ENCODE measurements at regions not wholly inside any gene's neighbourhood (a gene's known extent, or its start where the extent isn't known, plus 50 kb on each side); places are given as distances from the start of the nearest gene placed in this dataset.
"Not testable (repeated sequence)": the region's sequence is repeated elsewhere in the genome, so short reads cannot be mapped to it uniquely, and the experiment has no call there.

GRCh38 chr10:78231327-78231726 is 197.7 kb downstream of the RPS24 start:
- no TSS peak for BruUV-seq (replicated peaks)
- Mint-ChIP-seq H3K4me3 (ENCODE audit: low read depth, unreplicated experiment) (no peak overlapping the region), H3K36me3 (ENCODE audit: insufficient read depth, unreplicated experiment) (no peaks in the 10 kb centered on the region), H3K9me3 (ENCODE audit: low read depth, unreplicated experiment) (no peaks in the 10 kb centered on the region), H3K4me1 (ENCODE audit: low read depth, unreplicated experiment) (no peaks in the 10 kb centered on the region), H3K27me3 (ENCODE audit: unreplicated experiment) (peaks cover 98% of the 10 kb centered on the region), H3K27ac (ENCODE audit: unreplicated experiment) (no peak overlapping the region)
- TF ChIP-seq CTCF (IDR thresholded peaks at IDR 0.05; ENCODE audit: unreplicated experiment), result no peak
- CTCF ChIA-PET, result interaction anchor here (0.6 kb wide), 1 partner anchor 971 kb away, joined by 3 read pairs; no protein-coding TSS in a partner anchor
- DNase-seq, result no peak
- intact Hi-C loops (cut with micrococcal nuclease; ENCODE audit: unreplicated experiment), result no loop called here

GRCh38 chr10:78231939-78232338 is 198.3 kb downstream of the RPS24 start:
- Mint-ChIP-seq H3K27me3 (ENCODE audit: unreplicated experiment) (peaks cover 98% of the 10 kb centered on the region), H3K4me3 (ENCODE audit: low read depth, unreplicated experiment) (no peak overlapping the region), H3K36me3 (ENCODE audit: insufficient read depth, unreplicated experiment) (no peaks in the 10 kb centered on the region), H3K4me1 (ENCODE audit: low read depth, unreplicated experiment) (no peaks in the 10 kb centered on the region), H3K9me3 (ENCODE audit: low read depth, unreplicated experiment) (no peaks in the 10 kb centered on the region), H3K27ac (ENCODE audit: unreplicated experiment) (no peak overlapping the region)
- CTCF ChIA-PET, result interaction anchor here (0.6 to 0.7 kb wide), 2 partner anchors 10 to 23 kb away, joined by 3 read pairs; no protein-coding TSS in a partner anchor
- BruUV-seq (replicated peaks), result no TSS peak
- peak; percentile 12 for TF ChIP-seq CTCF (IDR thresholded peaks at IDR 0.05; ENCODE audit: unreplicated experiment)
- intact Hi-C loops (cut with micrococcal nuclease; ENCODE audit: unreplicated experiment), result no loop called here
- peak; percentile 18 for DNase-seq

GRCh38 chr10:78236416-78237015 is 202.9 kb downstream of the RPS24 start:
- no peak for TF ChIP-seq CTCF (IDR thresholded peaks at IDR 0.05; ENCODE audit: unreplicated experiment)
- no TSS peak for BruUV-seq (replicated peaks)
- Mint-ChIP-seq H3K27me3 (ENCODE audit: unreplicated experiment) (peaks cover 97% of the 10 kb centered on the region), H3K4me1 (ENCODE audit: low read depth, unreplicated experiment) (no peaks in the 10 kb centered on the region), H3K36me3 (ENCODE audit: insufficient read depth, unreplicated experiment) (no peaks in the 10 kb centered on the region), H3K9me3 (ENCODE audit: low read depth, unreplicated experiment) (peaks cover 4% of the 10 kb centered on the region), H3K4me3 (ENCODE audit: low read depth, unreplicated experiment) (no peak overlapping the region), H3K27ac (ENCODE audit: unreplicated experiment) (no peak overlapping the region)
- CTCF ChIA-PET, result interaction anchor here (0.6 kb wide), 1 partner anchor 1224 kb away, joined by 3 read pairs; no protein-coding TSS in a partner anchor
- DNase-seq, result no peak
- intact Hi-C loops (cut with micrococcal nuclease; ENCODE audit: unreplicated experiment), result no loop called here

DNA sequence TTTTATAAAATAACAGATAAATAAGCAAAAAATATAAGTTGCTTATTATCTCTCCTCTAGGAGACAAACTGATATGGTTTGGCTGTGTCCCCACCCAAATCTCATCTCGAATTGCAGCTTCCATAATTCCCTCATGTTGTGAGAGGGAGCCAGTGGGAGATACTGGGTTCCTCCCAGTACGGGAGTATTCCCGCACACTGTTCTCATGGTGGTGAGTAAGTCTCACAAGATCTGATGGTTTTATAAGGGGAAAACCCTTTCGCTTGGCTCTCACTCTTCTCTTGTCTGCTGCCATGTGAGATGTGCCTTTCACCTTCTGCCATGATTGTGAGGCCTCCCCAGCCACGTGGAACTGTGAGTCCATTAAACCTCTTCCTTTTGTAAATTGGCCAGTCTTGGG is 204.3 kb downstream of the RPS24 start:
- Mint-ChIP-seq H3K9me3 (ENCODE audit: low read depth, unreplicated experiment) (peaks cover 10% of the 10 kb centered on the region), H3K27me3 (ENCODE audit: unreplicated experiment) (peaks cover 99% of the 10 kb centered on the region)
- CTCF ChIA-PET; H3K27ac Mint-ChIP-seq (ENCODE audit: unreplicated experiment); H3K4me1 Mint-ChIP-seq (ENCODE audit: low read depth, unreplicated experiment); H3K4me3 Mint-ChIP-seq (ENCODE audit: low read depth, unreplicated experiment); intact Hi-C loops (cut with micrococcal nuclease; ENCODE audit: unreplicated experiment); DNase-seq; H3K36me3 Mint-ChIP-seq (ENCODE audit: insufficient read depth, unreplicated experiment); BruUV-seq (replicated peaks): not testable (repeated sequence)

DNA sequence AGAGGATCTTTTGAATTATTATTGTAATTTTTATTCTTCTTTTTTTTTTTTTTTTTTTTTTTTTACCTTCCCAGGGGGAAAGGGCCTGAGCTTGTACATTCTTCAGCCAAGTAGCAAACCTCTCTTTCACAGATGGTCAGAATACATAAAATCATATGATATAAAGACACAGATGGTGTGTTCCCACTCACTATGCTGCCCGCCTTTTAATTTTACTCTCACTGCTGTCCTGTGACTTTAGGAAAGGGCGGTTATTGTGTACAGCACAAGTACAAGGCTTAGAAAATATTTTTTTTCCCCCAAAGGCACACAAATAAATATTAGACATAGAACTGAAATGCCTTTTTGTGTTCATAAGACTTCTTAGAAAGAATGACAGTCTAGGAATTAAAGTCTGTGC is 213.6 kb downstream of the RPS24 start:
- intact Hi-C loops (cut with micrococcal nuclease; ENCODE audit: unreplicated experiment), result no loop called here

More for the DNA sequence above, 213.6 kb downstream of the RPS24 start:
- peaks cover 6% of the 10 kb centered on the region for H3K9me3 Mint-ChIP-seq (ENCODE audit: low read depth, unreplicated experiment)
- H3K27ac Mint-ChIP-seq (ENCODE audit: unreplicated experiment), result no peak overlapping the region
- H3K27me3 Mint-ChIP-seq (ENCODE audit: unreplicated experiment), result peaks cover 70% of the 10 kb centered on the region
- BruUV-seq (replicated peaks), result no TSS peak
- no peak overlapping the region for H3K4me3 Mint-ChIP-seq (ENCODE audit: low read depth, unreplicated experiment)
- H3K4me1 Mint-ChIP-seq (ENCODE audit: low read depth, unreplicated experiment), result no peaks in the 10 kb centered on the region
- TF ChIP-seq CTCF (IDR thresholded peaks at IDR 0.05; ENCODE audit: unreplicated experiment), result no peak
- CTCF ChIA-PET, result interaction anchor here (0.7 kb wide), 1 partner anchor 791 kb away, joined by 4 read pairs; no protein-coding TSS in a partner anchor
- peaks cover 6% of the 10 kb centered on the region for H3K36me3 Mint-ChIP-seq (ENCODE audit: insufficient read depth, unreplicated experiment)
- no peak for DNase-seq
